ENCODE measurements at regions not wholly inside any gene's neighbourhood (a gene's known extent, or its start where the extent isn't known, plus 50 kb on each side); places are given as distances from the start of the nearest gene placed in this dataset.

DNA sequence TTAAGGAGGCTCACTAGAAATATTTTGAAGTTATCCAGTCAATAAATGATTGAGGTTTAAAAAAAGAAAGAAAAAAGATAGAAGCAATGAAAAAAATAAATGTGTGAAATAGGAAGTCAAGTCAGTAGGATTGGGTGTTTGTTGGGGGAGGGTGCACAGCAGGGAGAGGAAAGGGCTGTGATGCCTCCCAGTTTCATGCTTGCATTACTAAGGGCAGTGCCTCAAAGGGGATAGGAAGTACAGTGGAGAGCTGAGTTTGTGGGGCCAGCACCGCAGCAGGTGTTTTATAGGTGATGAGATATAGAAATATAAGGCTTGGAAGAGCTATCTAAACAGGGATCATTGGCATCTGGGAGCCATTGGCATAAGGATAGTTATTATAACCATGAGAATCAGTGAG, 919.2 kb downstream of the STIM2 start:
- DNase-seq (ENCODE audit: low read depth in 1 of 2, low spot score in 1 of 2) (no peak), ATAC-seq (no peak), FAIRE-seq (no peak)
- CTCF ChIA-PET = interaction anchor here (0.6 kb wide), 1 partner anchor 1792 kb away, joined by 3 read pairs; no protein-coding TSS in a partner anchor
- no peak overlapping the region for H3K4me3 ChIP-seq
- no peaks in the 10 kb centered on the region for H3K9me3 ChIP-seq
- POLR2A ChIA-PET = no interaction called here
- H3K4me2 ChIP-seq = no peak overlapping the region
- 15% methylated on average over 1 of the region's 1 CpG for WGBS (ENCODE audit: missing lambda C conversion rate)
- TF ChIP-seq EHF (CRISPR knock-in tag; IDR thresholded peaks at IDR 0.05) (no peak), NPAS2 (CRISPR knock-in tag; IDR thresholded peaks at IDR 0.05; ENCODE audit: borderline replicate concordance) (no peak), FOSB (CRISPR knock-in tag; IDR thresholded peaks at IDR 0.05) (no peak), CEBPB (IDR thresholded peaks at IDR 0.05) (no peak), TFCP2L1 (CRISPR knock-in tag; IDR thresholded peaks at IDR 0.05) (no peak), BHLHE40 (IDR thresholded peaks at IDR 0.05; ENCODE audit: low read depth, low read length) (no peak), MYC (IDR thresholded peaks at IDR 0.05; ENCODE audit: borderline replicate concordance, low read length) (no peak), SMC3 (IDR thresholded peaks at IDR 0.05) (no peak), EP300 (IDR thresholded peaks at IDR 0.05) (no peak), KDM5A (IDR thresholded peaks at IDR 0.05) (no peak), SREBF2 (IDR thresholded peaks at IDR 0.05) (no peak)
- TF ChIP-seq, protein P1, sequence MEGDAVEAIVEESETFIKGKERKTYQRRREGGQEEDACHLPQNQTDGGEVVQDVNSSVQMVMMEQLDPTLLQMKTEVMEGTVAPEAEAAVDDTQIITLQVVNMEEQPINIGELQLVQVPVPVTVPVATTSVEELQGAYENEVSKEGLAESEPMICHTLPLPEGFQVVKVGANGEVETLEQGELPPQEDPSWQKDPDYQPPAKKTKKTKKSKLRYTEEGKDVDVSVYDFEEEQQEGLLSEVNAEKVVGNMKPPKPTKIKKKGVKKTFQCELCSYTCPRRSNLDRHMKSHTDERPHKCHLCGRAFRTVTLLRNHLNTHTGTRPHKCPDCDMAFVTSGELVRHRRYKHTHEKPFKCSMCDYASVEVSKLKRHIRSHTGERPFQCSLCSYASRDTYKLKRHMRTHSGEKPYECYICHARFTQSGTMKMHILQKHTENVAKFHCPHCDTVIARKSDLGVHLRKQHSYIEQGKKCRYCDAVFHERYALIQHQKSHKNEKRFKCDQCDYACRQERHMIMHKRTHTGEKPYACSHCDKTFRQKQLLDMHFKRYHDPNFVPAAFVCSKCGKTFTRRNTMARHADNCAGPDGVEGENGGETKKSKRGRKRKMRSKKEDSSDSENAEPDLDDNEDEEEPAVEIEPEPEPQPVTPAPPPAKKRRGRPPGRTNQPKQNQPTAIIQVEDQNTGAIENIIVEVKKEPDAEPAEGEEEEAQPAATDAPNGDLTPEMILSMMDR (IDR thresholded peaks at IDR 0.05) = no peak
- TF ChIP-seq, protein P2, sequence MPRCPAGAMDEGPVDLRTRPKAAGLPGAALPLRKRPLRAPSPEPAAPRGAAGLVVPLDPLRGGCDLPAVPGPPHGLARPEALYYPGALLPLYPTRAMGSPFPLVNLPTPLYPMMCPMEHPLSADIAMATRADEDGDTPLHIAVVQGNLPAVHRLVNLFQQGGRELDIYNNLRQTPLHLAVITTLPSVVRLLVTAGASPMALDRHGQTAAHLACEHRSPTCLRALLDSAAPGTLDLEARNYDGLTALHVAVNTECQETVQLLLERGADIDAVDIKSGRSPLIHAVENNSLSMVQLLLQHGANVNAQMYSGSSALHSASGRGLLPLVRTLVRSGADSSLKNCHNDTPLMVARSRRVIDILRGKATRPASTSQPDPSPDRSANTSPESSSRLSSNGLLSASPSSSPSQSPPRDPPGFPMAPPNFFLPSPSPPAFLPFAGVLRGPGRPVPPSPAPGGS (IDR thresholded peaks at IDR 0.05) = no peak
- TF ChIP-seq, protein P3, sequence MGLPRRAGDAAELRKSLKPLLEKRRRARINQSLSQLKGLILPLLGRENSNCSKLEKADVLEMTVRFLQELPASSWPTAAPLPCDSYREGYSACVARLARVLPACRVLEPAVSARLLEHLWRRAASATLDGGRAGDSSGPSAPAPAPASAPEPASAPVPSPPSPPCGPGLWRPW (IDR thresholded peaks at IDR 0.05) = no peak
- TF ChIP-seq, protein P4, sequence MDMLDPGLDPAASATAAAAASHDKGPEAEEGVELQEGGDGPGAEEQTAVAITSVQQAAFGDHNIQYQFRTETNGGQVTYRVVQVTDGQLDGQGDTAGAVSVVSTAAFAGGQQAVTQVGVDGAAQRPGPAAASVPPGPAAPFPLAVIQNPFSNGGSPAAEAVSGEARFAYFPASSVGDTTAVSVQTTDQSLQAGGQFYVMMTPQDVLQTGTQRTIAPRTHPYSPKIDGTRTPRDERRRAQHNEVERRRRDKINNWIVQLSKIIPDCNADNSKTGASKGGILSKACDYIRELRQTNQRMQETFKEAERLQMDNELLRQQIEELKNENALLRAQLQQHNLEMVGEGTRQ (IDR thresholded peaks at IDR 0.05) = no peak
- H3K27ac ChIP-seq = no peak overlapping the region
- H3K4me1 ChIP-seq = no peaks in the 10 kb centered on the region

DNA sequence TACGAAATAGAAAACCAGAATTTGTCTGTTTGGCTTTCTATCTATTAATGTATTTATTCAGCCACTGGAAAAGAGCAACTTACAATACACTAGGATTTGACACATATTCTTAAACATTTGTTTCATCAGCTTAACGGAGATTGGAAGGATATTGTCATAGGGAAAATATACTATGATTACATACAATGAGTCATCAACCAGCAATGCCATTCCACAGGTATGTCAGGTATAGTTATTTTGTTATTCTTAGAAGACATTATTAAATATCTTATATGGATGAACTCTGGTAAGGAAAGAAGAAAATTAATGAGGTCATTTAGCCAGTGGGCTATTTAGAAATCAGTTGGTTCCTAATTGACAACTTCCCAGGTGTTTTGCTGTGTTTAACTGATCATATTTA, 926.6 kb downstream of the STIM2 start:
- Histone ChIP-seq H3K9me3 (no peaks in the 10 kb centered on the region), H3K27ac (no peak overlapping the region), H3K4me3 (no peak overlapping the region), H3K4me1 (no peaks in the 10 kb centered on the region), H3K4me2 (no peak overlapping the region)
- no peak for TF ChIP-seq NR3C1 (IDR thresholded peaks at IDR 0.05)
- TF ChIP-seq POLR2AphosphoS2 (conservative IDR thresholded peaks at IDR 0.05; ENCODE audit: low read length) = no peak
- no peak for TF ChIP-seq FOSL2 (IDR thresholded peaks at IDR 0.05)
- peak; percentile 18; the same call in 1 of the 2 replicates for TF ChIP-seq FOSL2 (CRISPR knock-in tag; IDR thresholded peaks at IDR 0.05)
- TF ChIP-seq NPAS2 (CRISPR knock-in tag; IDR thresholded peaks at IDR 0.05; ENCODE audit: borderline replicate concordance) = no peak
- 22% methylated on average over 2 of the region's 2 CpGs for WGBS (ENCODE audit: missing lambda C conversion rate)
- DNase-seq (ENCODE audit: low read depth in 1 of 2, low spot score in 1 of 2) = no peak
- POLR2A ChIA-PET = no interaction called here
- no peak for FAIRE-seq
- CTCF ChIA-PET = no interaction called here
- ATAC-seq = no peak

DNA sequence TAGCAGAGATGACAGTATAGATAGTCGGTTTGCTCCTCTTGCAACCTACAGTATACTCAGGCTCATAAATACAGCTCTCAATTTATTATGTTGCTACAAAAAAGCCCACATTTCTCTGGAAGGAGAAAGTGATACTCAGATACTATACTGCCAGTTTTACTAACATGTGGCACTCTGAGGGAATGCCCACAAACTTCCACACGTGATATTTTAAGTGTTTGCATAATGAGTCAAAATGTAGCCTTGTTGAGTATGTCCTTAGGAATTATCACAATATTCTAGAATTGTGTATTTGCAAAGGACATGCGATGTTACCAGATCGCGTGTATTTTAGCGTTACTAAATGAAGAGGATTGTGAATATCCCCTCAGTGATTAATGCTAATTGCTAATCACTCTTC, 929.1 kb downstream of the STIM2 start:
- TF ChIP-seq EHMT2 (IDR thresholded peaks at IDR 0.05; ENCODE audit: low read depth) (no peak), RARB (CRISPR knock-in tag; IDR thresholded peaks at IDR 0.05) (no peak), FOSL2 (IDR thresholded peaks at IDR 0.05) (no peak), FOSL2 (CRISPR knock-in tag; IDR thresholded peaks at IDR 0.05) (no peak), CBX2 (IDR thresholded peaks at IDR 0.05; ENCODE audit: borderline replicate concordance, low read depth) (no peak), EHF (CRISPR knock-in tag; IDR thresholded peaks at IDR 0.05) (no peak), JUN (IDR thresholded peaks at IDR 0.05) (no peak)
- TF ChIP-seq, protein P3 (IDR thresholded peaks at IDR 0.05) = no peak
- no peak overlapping the region for H3K4me2 ChIP-seq
- no peaks in the 10 kb centered on the region for H3K9me3 ChIP-seq
- 47% methylated on average over 6 of the region's 6 CpGs for WGBS (ENCODE audit: missing lambda C conversion rate)
- DNase-seq (ENCODE audit: low read depth in 1 of 2, low spot score in 1 of 2) = no peak
- no peak overlapping the region for H3K4me3 ChIP-seq
- FAIRE-seq = no peak
- H3K27ac ChIP-seq = no peak overlapping the region
- ATAC-seq = no peak
- ChIA-PET CTCF (no interaction called here), POLR2A (no interaction called here)
- no peaks in the 10 kb centered on the region for H3K4me1 ChIP-seq
